HepG2 (cell line): ENCODE measurements at regions not wholly inside any gene's neighbourhood (a gene's known extent, or its start where the extent isn't known, plus 50 kb on each side); places are given as distances from the start of the nearest gene placed in this dataset.

Experiments
- ATAC-seq: fragments of 200-7000 bp; cut with Tn5 transposase; 3 replicates; pipeline ENCODE4 v1.9.1; 2020; ENCODE audit warnings: mild to moderate bottlenecking, moderate library complexity
- BruUV-seq: library from RNA; stranded (reverse); fragments of 400-500 nt; replicated peaks from 2 replicates; lab custom pipeline; 2021; lab: Mats Ljungman, UMichigan
- CTCF ChIA-PET: fragments of 300-600 bp; formaldehyde crosslinking; extraction: SDS; loops from one replicate; lab custom pipeline; 2021; ENCODE audit warnings: low total read pairs, inconsistent platforms, low intra/inter-chr PET ratio; lab: Yijun Ruan, JAX
- POLR2A ChIA-PET: fragments of 350-600 bp; sonication (Branson Sonifier 250); formaldehyde crosslinking; loops from one replicate; lab custom pipeline; 2020; ENCODE audit warnings: antibody characterized with exemption, inconsistent platforms; lab: Yijun Ruan, JAX
- DNase-seq: peaks from one replicate; pipeline ENCODE4 v3.0.0-alpha.2; 2015; ENCODE audit warnings: low spot score
- FAIRE-seq: peaks from 3 replicates; lab custom pipeline; 2011; peaks lifted over from hg19 to GRCh38; lab: Jason Lieb, UNC
- H2AFZ ChIP-seq: one replicate; pipeline ENCODE4 v1.6.1; 2011; ENCODE audit warnings: low read length, inconsistent platforms
- H3K27ac ChIP-seq: fragments of 300-600 bp; 3 replicates; pipeline ENCODE4 v1.8.0; 2011; ENCODE audit warnings: mixed run types, mild to moderate bottlenecking, mixed read lengths, low read length, inconsistent platforms; ENCODE audit not compliant: insufficient read depth; ENCODE audit errors: extremely low read length
- H3K27me3 ChIP-seq, 2 experiments: fragments of 200-600 bp in 1 of 2; 2 replicates in 1 of 2; 3 replicates in 1 of 2; pipeline versions ENCODE4 v1.6.0 to v1.8.0; 2011; ENCODE audit warnings: low read length in 2 of 2, mild to moderate bottlenecking in 2 of 2, moderate library complexity in 2 of 2, inconsistent platforms in 1 of 2; ENCODE audit not compliant: insufficient read depth in 2 of 2, control insufficient read depth in 1 of 2
- H3K36me3 ChIP-seq, 2 experiments: fragments of 200-600 bp in 1 of 2; replicated peaks in 1 of 2; 2 replicates in 1 of 2; 3 replicates in 1 of 2; pipeline versions ENCODE4 v1.5.1 to v1.8.0; 2011; ENCODE audit warnings: low read length in 2 of 2, inconsistent platforms in 1 of 2; ENCODE audit not compliant: insufficient read depth in 2 of 2, control insufficient read depth in 1 of 2
- H3K4me1 ChIP-seq: 2 replicates; pipeline ENCODE4 v1.5.1; 2012; ENCODE audit warnings: low read length, inconsistent platforms; ENCODE audit not compliant: insufficient read depth
- H3K4me2 ChIP-seq: 2 replicates; pipeline ENCODE4 v1.6.0; 2011; ENCODE audit warnings: low read depth, low read length, inconsistent platforms
- H3K4me3 ChIP-seq, 3 experiments: fragments of 200-600 bp in 1 of 3; sonication (generic), shearing (Covaris generic) in 1 of 3; replicated peaks in 1 of 3; 2 replicates each; pipeline ENCODE4 v1.5.1; 2011 to 2016; ENCODE audit warnings: low read length in 3 of 3, inconsistent platforms in 2 of 3, low read depth in 2 of 3, mild to moderate bottlenecking in 2 of 3, control low read depth in 1 of 3, mixed read lengths in 1 of 3; ENCODE audit not compliant: insufficient read depth in 1 of 3
- H3K79me2 ChIP-seq: one replicate; pipeline ENCODE4 v1.6.1; 2011; ENCODE audit warnings: low read length, inconsistent platforms; ENCODE audit not compliant: insufficient read depth
- H3K9ac ChIP-seq: 2 replicates; pipeline ENCODE4 v1.6.0; 2011; ENCODE audit warnings: mild to moderate bottlenecking, low read depth, low read length, inconsistent platforms; ENCODE audit not compliant: insufficient read depth
- H3K9me3 ChIP-seq: 2 replicates; pipeline ENCODE4 v1.5.1; 2012; ENCODE audit warnings: mild to moderate bottlenecking, low read length
- H4K20me1 ChIP-seq: 2 replicates; pipeline ENCODE4 v1.6.0; 2011; ENCODE audit warnings: inconsistent platforms, mild to moderate bottlenecking, low read length, moderate library complexity; ENCODE audit not compliant: insufficient read depth
- CHD4 ChIP-seq: fragments of 200-600 bp; sonication (generic); IDR thresholded peaks from 2 replicates; pipeline ENCODE4 v1.7.0; 2017; ENCODE audit warnings: mild to moderate bottlenecking, low read length, borderline replicate concordance
- GRHL1 ChIP-seq: sonication (generic); formaldehyde crosslinking; conservative IDR thresholded peaks from 2 replicates; pipeline ENCODE4 v1.8.0; 2022; ENCODE audit warnings: missing genetic modification reagents
- KLF13 ChIP-seq: sonication (generic); formaldehyde crosslinking; IDR thresholded peaks from 2 replicates; pipeline ENCODE4 v1.4.0; 2020; ENCODE audit warnings: mild to moderate bottlenecking, missing genetic modification reagents
- PCBP1 ChIP-seq: fragments of 200-400 bp; formaldehyde crosslinking; IDR thresholded peaks from 2 replicates; pipeline ENCODE4 v1.6.1; 2017; ENCODE audit warnings: mild to moderate bottlenecking, low read depth, low read length, borderline replicate concordance
- RFXANK ChIP-seq: IDR thresholded peaks from 2 replicates; pipeline ENCODE4 v1.6.1; 2016
- SRY ChIP-seq: sonication (generic); formaldehyde crosslinking; IDR thresholded peaks from 2 replicates; pipeline ENCODE4 v1.8.0; 2022; ENCODE audit warnings: mild to moderate bottlenecking, missing genetic modification reagents
- XRCC5 ChIP-seq: fragments of 200-400 bp; formaldehyde crosslinking; optimal IDR thresholded peaks from 2 replicates; pipeline ENCODE3; 2017; ENCODE audit warnings: mild to moderate bottlenecking, low read length
- ZBTB3 ChIP-seq: sonication (generic); formaldehyde crosslinking; IDR thresholded peaks from 2 replicates; pipeline ENCODE4 v1.4.0; 2020; ENCODE audit warnings: low read depth, mild to moderate bottlenecking, moderate library complexity, missing genetic modification reagents, borderline replicate concordance
- ZEB1 ChIP-seq: IDR thresholded peaks from 2 replicates; pipeline ENCODE4 v1.6.1; 2012; ENCODE audit warnings: mild to moderate bottlenecking, low read depth, inconsistent platforms; ENCODE audit not compliant: insufficient replicate concordance
- ZUFSP ChIP-seq: sonication (generic); formaldehyde crosslinking; IDR thresholded peaks from 2 replicates; pipeline ENCODE4 v1.9.0; 2021; ENCODE audit warnings: missing genetic modification reagents, mild to moderate bottlenecking, borderline replicate concordance
- WGBS: methylation state at CpG from one replicate; pipeline ENCODE4 v1.1.6; 2017; ENCODE audit warnings: low lambda C conversion rate; 5-methylcytosine and 5-hydroxymethylcytosine counted together
- in situ Hi-C: cut with HindIII; loops from 2 replicates; pipeline ENCODE4 v1.10.0; 2017; ENCODE audit warnings: low pct_unique_long_range_greater_than_20kb; ENCODE audit not compliant: extremely low pct_ligation_motif_present
- intact Hi-C: fragments of 100-400 bp; cut with micrococcal nuclease; formaldehyde crosslinking; loops from one replicate; pipeline ENCODE4 v1.10.0; 2022; ENCODE audit not compliant: unreplicated experiment

GRCh38 chr1:208420696-208421095, 176.5 kb upstream of the PLXNA2 start:
- 0% methylated on average over 1 of the region's 1 CpG for WGBS
- H3K4me1 ChIP-seq, result no peaks in the 10 kb centered on the region
- no peaks in the 10 kb centered on the region for H4K20me1 ChIP-seq
- no peak overlapping the region for H3K9ac ChIP-seq
- H3K27ac ChIP-seq, result no peak overlapping the region
- H3K4me2 ChIP-seq, result no peak overlapping the region
- ChIA-PET CTCF (no interaction called here), POLR2A (no interaction called here)
- in situ Hi-C loops (no loop called here), intact Hi-C loops (no loop called here)
- no peaks in the 10 kb centered on the region for H3K9me3 ChIP-seq
- FAIRE-seq (no peak), DNase-seq (no peak), ATAC-seq (no peak)
- no peaks in the 10 kb centered on the region for H3K27me3 ChIP-seq
- no peaks in the 10 kb centered on the region for H3K79me2 ChIP-seq
- no peaks in the 10 kb centered on the region for H3K36me3 ChIP-seq
- no peak for TF ChIP-seq GRHL1
- TF ChIP-seq CHD4, result no peak
- H3K4me3 ChIP-seq, result no peak overlapping the region
- no TSS peak for BruUV-seq
- H2AFZ ChIP-seq, result no peak overlapping the region

GRCh38 chr1:208421486-208421885, 177.3 kb upstream of the PLXNA2 start:
- no peak for ATAC-seq
- no peak for FAIRE-seq
- no peak overlapping the region for H2AFZ ChIP-seq
- WGBS, result 1% methylated on average over 4 of the region's 4 CpGs
- intact Hi-C loops (no loop called here), in situ Hi-C loops (no loop called here)
- H3K4me1 ChIP-seq, result no peaks in the 10 kb centered on the region
- ChIA-PET CTCF (no interaction called here), POLR2A (no interaction called here)
- H3K36me3 ChIP-seq, result no peaks in the 10 kb centered on the region
- TF ChIP-seq PCBP1 (no peak), ZUFSP (no peak), RFXANK (no peak), SRY (CRISPR knock-in tag) (no peak), ZBTB3 (CRISPR knock-in tag) (no peak), XRCC5 (no peak), ZEB1 (no peak), KLF13 (CRISPR knock-in tag) (no peak)
- H3K9me3 ChIP-seq, result no peaks in the 10 kb centered on the region
- DNase-seq, result no peak
- H3K27ac ChIP-seq, result no peak overlapping the region
- no peak overlapping the region for H3K4me3 ChIP-seq
- BruUV-seq, result no TSS peak
- H3K27me3 ChIP-seq, result no peaks in the 10 kb centered on the region
- H3K9ac ChIP-seq, result no peak overlapping the region
- H3K79me2 ChIP-seq, result no peaks in the 10 kb centered on the region
- no peaks in the 10 kb centered on the region for H4K20me1 ChIP-seq
- no peak overlapping the region for H3K4me2 ChIP-seq
